GM18502 (cell line): ENCODE measurements at regions not wholly inside any gene's neighbourhood (a gene's known extent, or its start where the extent isn't known, plus 50 kb on each side); places are given as distances from the start of the nearest gene placed in this dataset.

ENCODE experiments used
- ATAC-seq: cut with Tn5 transposase; IDR thresholded peaks from one replicate; pipeline ENCODE4 v1.9.1; 2021; ENCODE audit warnings: mild to moderate bottlenecking; ENCODE audit not compliant: unreplicated experiment, poor library complexity

GRCh38 chr13:91278291-91278690, 69.2 kb upstream of the MIR17HG start:
- no peak for ATAC-seq

DNA sequence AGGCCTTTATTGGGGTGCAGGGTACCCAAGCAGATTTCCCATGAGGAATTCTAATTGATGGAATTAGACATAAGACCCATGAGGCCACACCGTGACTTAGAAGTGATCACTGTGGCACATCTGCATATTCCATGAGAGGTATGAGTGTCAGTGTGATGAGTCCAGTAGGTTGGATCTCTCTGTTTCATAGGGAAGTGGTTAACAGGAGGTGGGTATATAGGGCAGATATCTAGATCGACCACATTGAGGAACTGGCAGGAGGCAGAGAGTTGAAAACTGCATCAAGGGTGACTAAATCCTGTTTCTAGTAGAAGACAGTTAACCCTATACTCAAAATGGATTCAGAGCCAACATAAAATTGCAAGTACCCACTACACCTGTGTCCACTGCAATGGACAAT, 68.6 kb upstream of the MIR17HG start:
- ATAC-seq: peak; percentile 66

DNA sequence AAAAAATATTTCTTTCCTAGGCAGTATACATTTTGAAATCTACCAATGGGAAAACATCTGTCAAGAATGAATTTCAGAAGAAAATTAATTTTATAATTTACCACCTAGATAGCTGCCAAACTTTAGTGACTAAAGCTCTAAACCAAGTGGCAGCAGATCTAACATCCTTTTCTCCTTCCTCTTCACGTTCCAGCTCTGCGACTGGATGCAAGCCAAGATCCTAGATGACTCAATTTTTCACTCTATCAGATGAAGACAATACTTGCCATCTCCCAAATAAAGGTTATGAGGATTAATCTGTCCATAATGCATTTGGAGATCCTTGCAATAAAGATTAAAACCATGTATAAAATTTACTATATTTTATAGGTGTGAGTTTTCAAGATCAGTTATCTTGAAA, 66.7 kb upstream of the MIR17HG start:
- no peak for ATAC-seq

- no peak for ATAC-seq
These were observed 63.2 kb upstream of the MIR17HG start for GRCh38 chr13:91284335-91284734.

DNA sequence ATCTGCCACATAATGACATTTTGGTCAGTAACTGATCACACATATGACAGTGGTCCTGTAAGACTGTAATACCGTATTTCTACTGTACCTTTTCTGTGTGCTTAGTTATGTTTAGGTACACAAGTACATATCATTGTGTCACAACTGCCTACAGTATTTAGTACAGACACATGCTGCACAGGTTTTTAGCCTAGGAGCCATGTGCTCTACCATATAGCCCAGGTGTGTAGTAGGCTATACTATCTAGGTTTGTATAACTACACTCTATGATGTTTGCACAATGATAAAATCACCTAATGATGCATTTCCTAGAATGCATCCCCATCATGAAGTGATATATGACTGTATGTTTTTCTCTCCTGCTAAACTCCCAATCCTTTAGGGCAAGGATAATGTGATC, 61.2 kb upstream of the MIR17HG start:
- no peak for ATAC-seq

GRCh38 chr13:91291078-91291477, 56.4 kb upstream of the MIR17HG start:
- ATAC-seq: no peak

- no peak for ATAC-seq
These were observed 54.8 kb upstream of the MIR17HG start for GRCh38 chr13:91292630-91293221.

GRCh38 chr13:91295712-91296410, 51.6 kb upstream of the MIR17HG start:
- ATAC-seq: no peak

DNA sequence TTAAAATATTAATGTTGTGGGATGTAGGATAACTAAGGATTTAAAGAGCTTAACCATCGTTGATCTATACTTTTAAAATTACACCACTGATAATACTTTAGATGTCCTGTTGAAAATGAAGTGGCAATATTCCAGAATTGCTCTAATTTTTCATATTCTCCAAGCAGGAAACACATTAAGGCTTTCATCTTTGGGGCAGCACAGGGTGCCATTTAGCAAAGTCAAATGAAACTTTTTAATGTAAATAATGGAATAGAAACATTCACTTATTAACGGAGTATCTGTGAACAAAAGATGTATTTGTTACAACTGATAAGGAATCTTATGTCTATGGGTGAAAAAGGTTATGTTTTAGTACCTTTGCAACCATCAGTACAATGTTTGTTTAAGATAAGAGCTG, 50.0 kb upstream of the MIR17HG start:
- ATAC-seq: no peak
